ENCODE measurements at regions not wholly inside any gene's neighbourhood (a gene's known extent, or its start where the extent isn't known, plus 50 kb on each side); places are given as distances from the start of the nearest gene placed in this dataset.

DNA sequence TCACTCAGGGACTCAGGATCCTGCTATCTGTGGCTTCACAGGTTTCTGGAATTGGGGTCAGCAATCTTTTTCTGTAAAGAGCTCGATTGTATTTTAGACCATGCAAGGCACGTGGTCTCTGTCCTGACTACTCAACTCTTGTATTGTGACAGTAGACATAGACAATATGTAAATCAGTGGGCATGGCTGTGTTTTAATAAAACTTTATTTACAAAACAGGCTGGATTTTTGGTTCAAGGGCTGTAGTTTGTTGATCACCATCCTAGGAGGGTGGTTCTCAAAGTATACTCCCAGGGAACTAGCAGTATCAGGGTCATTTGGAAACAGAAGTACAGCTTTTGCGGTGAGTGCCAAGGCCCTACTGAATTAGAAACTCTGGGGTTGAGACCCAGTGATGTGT lies 108.2 kb upstream of the CRHR1 start:
- TF ChIP-seq, protein P1, sequence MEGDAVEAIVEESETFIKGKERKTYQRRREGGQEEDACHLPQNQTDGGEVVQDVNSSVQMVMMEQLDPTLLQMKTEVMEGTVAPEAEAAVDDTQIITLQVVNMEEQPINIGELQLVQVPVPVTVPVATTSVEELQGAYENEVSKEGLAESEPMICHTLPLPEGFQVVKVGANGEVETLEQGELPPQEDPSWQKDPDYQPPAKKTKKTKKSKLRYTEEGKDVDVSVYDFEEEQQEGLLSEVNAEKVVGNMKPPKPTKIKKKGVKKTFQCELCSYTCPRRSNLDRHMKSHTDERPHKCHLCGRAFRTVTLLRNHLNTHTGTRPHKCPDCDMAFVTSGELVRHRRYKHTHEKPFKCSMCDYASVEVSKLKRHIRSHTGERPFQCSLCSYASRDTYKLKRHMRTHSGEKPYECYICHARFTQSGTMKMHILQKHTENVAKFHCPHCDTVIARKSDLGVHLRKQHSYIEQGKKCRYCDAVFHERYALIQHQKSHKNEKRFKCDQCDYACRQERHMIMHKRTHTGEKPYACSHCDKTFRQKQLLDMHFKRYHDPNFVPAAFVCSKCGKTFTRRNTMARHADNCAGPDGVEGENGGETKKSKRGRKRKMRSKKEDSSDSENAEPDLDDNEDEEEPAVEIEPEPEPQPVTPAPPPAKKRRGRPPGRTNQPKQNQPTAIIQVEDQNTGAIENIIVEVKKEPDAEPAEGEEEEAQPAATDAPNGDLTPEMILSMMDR (IDR thresholded peaks at IDR 0.05) = no peak
- TF ChIP-seq POLR2A (IDR thresholded peaks at IDR 0.05) = no peak

Measured in thyroid gland (tissue), 4 donors.